Lower leg skin (tissue), 4 donors: ENCODE measurements at regions not wholly inside any gene's neighbourhood (a gene's known extent, or its start where the extent isn't known, plus 50 kb on each side); places are given as distances from the start of the nearest gene placed in this dataset.

Experiments
- DNase-seq, 2 donors: peaks; one replicate each; pipeline ENCODE4 v3.0.0-alpha.2; 2019; ENCODE audit warnings: low spot score in 2 of 2
- H3K4me3 ChIP-seq: fragments of 200-600 bp; sonication (generic); 2 replicates; pipeline ENCODE4 v1.5.1; 2017; ENCODE audit warnings: mild to moderate bottlenecking, low read depth; ENCODE audit not compliant: poor library complexity, severe bottlenecking
- CTCF ChIP-seq, 3 donors: fragments of 450-650 bp; IDR thresholded peaks; one replicate each; pipeline ENCODE4 v1.5.1; 2016; ENCODE audit warnings: antibody characterized with exemption in 3 of 3, mild to moderate bottlenecking in 3 of 3, moderate library complexity in 2 of 3
- POLR2A ChIP-seq, 2 donors: fragments of 450-650 bp; IDR thresholded peaks; one replicate each; pipeline ENCODE4 v1.6.1; 2016 to 2017; ENCODE audit warnings: antibody characterized with exemption in 2 of 2, mild to moderate bottlenecking in 1 of 2, moderate library complexity in 1 of 2
- WGBS, 2 donors: methylation state at CpG; one replicate each; pipeline ENCODE4 v1.1.5; 2018; 5-methylcytosine and 5-hydroxymethylcytosine counted together
- intact Hi-C: fragments of 100-400 bp; cut with DNase I; formaldehyde crosslinking; loops from one replicate; pipeline ENCODE4 v1.15.0; 2023; ENCODE audit warnings: low total_unique reads

- TF ChIP-seq CTCF (IDR thresholded peaks at IDR 0.05) (no peak), POLR2A (IDR thresholded peaks at IDR 0.05) (no peak)
- intact Hi-C loops = no loop called here
- H3K4me3 ChIP-seq = no peak overlapping the region
- WGBS, 2 donors = 81 to 92% methylated on average over 1 of the region's 1 CpG
- DNase-seq = no peak
These were observed 621.2 kb upstream of the CDH5 start for GRCh38 chr16:65745201-65745708.

GRCh38 chr16:65744401-65744800 lies 622.1 kb upstream of the CDH5 start:
- no peak for DNase-seq
- TF ChIP-seq CTCF (IDR thresholded peaks at IDR 0.05) (no peak), POLR2A (IDR thresholded peaks at IDR 0.05) (no peak)
- intact Hi-C loops = no loop called here
- no peak overlapping the region for H3K4me3 ChIP-seq
- WGBS, 2 donors = 68 to 77% methylated on average over 2 of the region's 2 CpGs

GRCh38 chr16:65743558-65743957 lies 621.7 kb upstream of the CDH11 start:
- intact Hi-C loops = no loop called here
- no peak overlapping the region for H3K4me3 ChIP-seq
- WGBS, 2 donors = 84 to 89% methylated on average over 3 of the region's 3 CpGs
- no peak for DNase-seq
- TF ChIP-seq POLR2A (IDR thresholded peaks at IDR 0.05) (no peak), CTCF (IDR thresholded peaks at IDR 0.05) (no peak)

GRCh38 chr16:65740711-65741110 lies 618.8 kb upstream of the CDH11 start:
- TF ChIP-seq CTCF (IDR thresholded peaks at IDR 0.05) = no peak
- no peak for TF ChIP-seq POLR2A (IDR thresholded peaks at IDR 0.05)
- intact Hi-C loops = no loop called here
- no peak for DNase-seq
- H3K4me3 ChIP-seq = no peak overlapping the region

GRCh38 chr16:65739518-65739917 lies 617.7 kb upstream of the CDH11 start:
- DNase-seq = no peak
- WGBS, 2 donors = 66 to 74% methylated on average over 3 of the region's 3 CpGs

More at GRCh38 chr16:65739518-65739917, 617.7 kb upstream of the CDH11 start:
- no peak overlapping the region for H3K4me3 ChIP-seq
- TF ChIP-seq CTCF (IDR thresholded peaks at IDR 0.05) (no peak), POLR2A (IDR thresholded peaks at IDR 0.05) (no peak)
- intact Hi-C loops = no loop called here
